HG03565 (cell line): ENCODE measurements at regions not wholly inside any gene's neighbourhood (a gene's known extent, or its start where the extent isn't known, plus 50 kb on each side); places are given as distances from the start of the nearest gene placed in this dataset.

ENCODE experiments used
- ATAC-seq: cut with Tn5 transposase; IDR thresholded peaks from one replicate; pipeline ENCODE4 v1.9.1; 2021; ENCODE audit warnings: mild to moderate bottlenecking, moderate library complexity; ENCODE audit not compliant: unreplicated experiment

DNA sequence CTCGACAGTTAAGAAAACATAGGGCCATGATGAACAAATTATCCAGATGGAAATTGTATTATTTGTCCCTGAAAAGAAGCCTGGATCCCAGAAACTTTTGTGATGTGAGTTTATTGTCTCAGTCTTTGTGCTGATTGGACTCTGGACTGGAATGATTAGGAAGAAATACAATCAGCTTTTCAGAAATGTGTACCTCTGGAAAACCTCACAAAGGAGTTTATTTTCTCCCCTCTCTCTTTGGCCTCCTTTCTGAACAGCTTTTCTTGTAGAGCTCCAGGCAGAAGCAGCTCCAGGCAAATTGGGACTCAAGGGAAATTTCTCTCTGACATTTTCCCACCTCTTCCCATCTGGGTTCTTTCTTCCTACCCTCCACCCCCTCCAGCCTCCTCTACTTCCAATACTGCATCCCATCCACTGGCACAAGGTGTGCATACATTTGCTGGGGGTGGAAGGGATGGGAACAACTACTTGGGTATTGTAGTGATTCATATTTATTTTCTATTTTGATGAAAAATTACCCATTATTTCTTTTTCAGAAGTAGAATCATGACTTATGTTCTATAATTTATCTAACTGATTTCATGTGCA is 119.7 kb downstream of the CD47 start:
- ATAC-seq, result no peak

DNA sequence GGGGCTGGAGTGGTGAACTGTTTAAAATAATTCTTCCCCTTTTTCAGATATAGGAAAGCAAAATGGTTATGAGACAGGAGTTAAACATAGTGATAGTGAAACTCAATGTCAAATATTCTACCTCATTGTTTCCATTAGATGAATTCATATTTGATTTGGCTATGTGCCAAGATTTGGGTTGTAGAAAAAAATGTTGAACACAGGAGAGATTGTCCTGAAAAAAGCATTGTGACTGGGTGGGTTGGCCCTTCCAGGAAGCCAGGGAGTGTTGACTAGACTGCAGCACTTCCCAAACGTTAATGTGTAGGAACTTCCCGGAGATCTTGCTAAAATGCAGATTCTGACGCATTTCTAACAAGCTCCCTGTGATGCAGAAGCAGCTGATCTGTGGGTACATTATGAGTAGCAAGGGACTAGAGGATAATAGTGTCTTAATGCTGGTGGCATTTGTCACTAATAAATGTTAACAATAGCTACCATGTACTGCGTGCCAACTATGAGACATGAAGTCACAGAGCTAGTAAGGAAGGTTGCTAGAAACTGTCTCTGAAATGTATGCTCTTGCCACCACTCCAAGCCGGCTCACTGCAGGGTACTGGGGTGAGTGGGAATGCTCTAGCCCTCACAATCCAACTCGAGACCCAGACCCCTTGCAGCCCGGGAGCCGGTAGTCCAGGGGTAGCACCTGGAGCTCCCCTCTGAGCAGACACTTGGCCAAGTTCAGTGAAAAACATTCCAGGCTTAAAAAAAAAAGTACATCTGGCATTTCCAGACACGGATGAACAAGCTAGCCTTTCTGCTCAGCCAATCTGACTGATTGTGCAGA is 120.6 kb downstream of the CD47 start:
- ATAC-seq, result no peak

DNA sequence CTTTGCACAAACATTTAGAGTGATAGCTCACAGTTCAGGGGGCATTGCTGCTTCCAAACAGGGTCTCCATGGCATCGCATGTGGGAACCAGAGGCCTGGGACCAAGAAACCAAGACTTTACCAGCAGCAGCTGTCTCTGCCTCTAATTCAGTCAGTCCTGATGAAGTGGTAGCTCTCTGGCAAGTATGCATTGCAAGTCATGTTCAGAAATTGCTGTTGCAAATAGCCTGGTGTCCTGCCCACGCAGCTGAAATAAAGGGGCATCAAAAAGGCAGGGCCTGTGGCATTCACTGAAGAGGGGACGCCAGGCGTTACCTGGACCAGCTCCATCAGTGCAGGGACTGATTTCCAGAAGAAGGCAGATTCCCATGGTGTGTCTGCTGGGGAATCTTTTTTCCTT is 121.3 kb downstream of the CD47 start:
- ATAC-seq, result no peak

DNA sequence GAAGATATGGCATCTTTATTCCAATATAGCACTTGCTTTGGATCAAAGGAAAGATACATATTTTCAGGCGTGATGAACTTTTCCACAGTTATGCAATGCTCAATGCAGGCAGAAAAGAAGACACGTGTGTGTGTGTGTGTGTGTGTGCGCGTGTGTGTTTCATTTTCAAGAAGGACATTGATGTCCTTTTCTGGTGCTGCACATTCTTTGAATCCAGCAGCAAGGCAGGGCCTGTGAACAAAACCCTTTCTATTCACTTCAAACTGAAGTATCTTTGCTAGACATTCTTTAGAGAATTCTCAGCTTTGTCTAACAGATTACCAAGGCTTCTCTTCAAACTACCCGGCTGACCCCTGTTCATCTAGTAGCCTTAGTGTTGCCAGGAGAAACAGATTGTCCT is 124.6 kb downstream of the CD47 start:
- ATAC-seq, result no peak

DNA sequence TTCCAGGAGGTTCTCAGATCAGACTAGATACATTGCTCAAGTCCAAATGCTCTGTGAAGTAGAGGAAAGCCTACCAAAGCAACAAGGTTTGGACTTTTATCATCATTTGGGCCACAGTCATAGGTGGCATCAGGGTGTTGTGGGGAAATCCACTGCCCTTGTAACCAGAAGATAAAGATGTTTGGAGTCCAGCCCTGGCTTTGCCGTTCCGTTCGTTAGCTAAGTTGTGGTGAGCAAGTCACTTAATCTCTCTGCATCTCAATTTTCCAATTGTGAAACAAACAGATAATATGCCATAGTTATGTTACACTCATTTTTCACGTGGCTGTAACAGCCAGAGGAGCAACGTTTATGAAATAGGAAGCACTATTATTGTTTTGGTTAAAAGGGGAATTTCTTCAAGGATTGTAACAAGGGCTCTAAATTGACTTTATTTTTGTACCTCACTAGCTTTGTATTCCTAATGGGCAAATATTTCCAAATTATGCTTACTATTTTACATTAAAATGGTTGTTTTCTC is 125.6 kb downstream of the CD47 start:
- no peak for ATAC-seq

DNA sequence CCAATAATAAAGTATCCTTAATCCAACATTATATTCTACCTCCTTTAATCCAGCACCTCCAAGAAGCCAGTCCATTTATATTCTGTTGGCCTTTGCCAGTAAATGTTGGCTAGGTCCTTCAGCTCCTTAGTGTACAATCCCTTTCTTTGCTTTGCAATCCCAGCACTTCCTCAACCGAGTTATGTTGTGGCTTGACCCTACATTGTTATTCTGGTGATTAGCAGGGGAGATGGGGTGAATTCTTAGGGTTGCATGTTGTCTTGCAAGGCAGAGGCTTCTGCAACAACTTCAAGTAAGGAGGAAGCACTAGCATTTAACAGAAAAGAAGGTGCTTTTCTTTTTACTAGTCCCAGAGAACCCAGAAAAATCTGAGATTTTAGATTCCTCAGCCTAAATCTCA is 127.2 kb downstream of the CD47 start:
- no peak for ATAC-seq

DNA sequence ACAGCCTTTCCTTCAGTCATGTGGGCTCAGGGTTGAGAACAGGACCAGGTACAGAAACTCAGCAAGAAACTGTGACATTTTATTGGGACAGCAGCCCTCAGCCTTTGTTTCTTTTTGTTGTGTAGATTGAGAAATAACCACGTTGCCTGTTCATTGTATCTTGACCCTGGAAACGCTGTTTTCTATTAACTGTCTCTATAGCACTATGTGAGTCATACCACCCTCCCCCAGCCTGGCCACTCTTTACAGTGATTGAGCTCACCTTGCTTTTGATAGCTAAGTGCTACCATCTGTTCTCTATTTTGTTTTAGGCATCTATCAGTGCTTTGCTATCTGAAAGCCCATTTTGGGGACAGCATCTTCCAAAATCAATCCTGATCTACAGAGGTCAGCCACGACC is 127.9 kb downstream of the CD47 start:
- ATAC-seq, result no peak

DNA sequence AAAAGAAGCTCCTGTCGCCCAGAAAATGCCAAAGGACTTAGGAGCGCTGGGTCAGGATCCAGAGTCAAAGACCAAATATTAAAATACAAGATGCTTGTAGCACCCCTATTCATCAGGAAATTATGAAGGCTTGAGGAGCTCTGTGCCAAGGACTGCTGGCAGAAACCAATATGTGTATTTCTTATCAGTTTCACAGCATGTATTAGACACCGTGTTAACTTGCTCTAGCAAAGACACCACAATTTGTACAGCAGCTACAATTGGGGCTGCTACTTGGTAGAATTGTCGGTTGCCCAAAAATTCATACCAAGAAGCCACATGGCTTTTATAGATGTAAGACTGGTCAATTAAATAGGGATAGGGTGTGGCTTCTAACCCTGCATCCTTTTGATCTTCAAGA is 128.8 kb downstream of the CD47 start:
- ATAC-seq, result no peak

DNA sequence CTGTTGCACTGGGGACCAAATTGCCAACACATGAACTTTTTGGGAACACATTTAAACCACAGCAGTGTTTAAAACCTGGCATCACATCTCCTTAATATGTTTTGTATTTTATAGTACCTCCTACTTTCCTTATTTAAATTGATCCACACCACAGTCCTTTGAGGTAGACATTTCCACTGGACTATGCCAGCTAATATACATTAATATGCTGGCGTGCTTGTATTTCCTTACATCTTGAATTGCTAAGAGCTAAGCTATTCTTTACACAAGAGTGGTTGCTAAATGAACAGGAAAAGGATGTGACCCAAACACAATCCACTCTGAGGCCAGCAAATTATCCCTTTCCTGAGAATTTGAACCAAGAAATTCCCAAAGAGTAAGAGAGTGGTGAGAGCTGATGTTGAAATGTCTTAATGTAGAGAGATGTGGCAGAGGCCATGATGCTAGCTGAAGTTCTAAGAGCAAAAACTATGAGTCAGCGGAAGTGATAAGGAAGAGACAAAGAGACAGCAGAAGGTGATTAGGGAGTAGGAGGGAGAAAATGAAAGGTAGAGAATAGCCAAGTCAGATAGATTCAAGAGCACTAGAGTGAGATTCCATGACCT is 131.2 kb downstream of the CD47 start:
- ATAC-seq, result no peak

DNA sequence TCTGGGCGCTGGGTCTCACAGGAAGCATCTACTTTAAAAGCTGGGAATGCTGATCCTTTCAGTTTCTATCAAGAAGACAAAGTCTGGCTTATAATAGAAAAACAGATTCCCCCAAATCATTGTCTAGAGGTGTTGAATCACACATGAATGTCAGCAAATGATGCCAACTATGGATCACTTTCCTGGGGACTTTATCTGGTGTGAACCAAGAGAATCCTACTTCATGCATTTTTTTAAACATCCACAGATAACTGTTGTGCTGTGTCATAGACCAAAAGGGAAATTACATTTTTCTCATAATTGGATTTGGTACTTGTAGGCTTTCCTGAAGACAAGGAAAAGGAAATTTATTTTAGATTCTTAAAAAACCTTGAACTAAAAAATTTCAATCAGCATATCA is 132.7 kb downstream of the CD47 start:
- no peak for ATAC-seq

DNA sequence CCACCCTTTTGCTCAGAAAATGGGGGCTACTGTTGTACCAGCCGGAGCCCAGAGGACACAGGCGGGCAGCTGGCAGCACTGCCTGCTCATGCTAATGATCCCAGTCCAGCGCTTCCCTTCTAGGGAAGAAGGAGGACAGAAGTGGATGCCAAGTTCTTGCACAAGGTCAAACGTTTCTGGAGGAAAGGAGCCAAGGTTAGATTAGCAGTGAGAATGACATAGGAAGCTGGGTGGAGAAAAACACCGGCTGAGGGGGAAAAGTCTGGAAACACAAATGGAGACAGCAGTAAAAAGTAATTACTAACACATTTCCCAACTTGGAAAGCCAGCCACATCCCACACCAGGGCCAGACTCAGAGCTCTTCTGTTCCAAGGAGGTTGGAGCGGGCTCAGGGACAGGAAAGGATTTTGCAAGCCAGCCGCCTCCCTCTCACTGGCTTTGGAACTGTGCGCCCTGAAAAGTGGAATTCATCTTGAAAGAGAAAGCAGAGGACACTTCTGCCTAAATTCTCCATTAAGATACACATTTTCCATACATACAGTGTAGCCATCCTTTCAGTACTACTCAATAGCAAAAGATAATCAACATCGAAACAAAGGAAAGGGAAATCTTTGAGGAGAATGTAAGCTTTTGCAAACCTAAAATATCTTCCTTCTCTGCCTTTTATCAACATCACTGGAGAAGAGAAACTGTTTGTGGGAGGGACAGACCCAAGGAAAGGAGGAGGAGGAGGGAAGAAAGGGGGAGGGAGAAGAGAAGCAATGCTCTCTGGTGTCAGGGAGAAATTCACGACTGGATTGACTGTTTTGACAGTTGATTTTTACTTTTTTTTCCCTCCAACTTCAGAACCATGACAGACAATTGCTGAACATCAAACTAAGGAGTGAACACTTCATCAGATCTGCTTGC is 133.6 kb downstream of the CD47 start:
- ATAC-seq, result no peak

DNA sequence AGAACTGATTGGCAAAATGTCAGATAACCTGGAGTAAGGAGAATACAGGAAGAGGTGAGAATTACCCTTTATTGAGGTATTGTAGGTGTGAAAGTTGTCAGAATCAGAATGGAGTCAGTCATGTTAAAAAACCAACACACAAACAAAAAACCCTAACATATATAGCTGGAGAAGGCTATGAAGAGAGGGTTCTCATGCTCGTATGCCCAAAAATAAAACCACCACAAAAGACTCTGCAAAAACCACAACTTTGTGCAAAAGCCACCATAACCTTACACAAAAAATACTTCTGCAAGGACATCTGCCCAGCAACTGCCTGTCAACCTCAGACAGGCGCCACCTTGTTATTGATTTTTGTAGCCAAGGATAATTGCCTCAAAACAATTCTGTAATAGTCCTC is 136.0 kb downstream of the CD47 start:
- ATAC-seq, result no peak

DNA sequence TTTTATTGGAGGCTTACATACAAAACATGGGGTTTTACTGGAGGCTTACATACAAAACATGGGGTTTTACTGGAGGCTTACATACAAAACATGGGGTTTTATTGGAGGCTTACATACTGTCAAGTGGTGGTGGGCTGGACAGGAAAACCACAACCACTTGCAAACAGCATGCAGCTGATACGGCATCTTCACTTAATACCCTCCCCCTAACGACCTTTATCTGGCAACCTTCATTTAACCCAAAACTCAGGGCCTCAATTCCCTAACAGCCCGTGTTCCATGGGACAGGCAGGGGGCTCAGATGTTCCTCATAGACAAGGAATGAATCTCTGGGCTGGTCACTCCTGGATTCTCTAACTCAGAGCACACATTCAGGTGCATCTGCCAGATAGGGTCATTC is 137.1 kb downstream of the CD47 start:
- ATAC-seq, result no peak

DNA sequence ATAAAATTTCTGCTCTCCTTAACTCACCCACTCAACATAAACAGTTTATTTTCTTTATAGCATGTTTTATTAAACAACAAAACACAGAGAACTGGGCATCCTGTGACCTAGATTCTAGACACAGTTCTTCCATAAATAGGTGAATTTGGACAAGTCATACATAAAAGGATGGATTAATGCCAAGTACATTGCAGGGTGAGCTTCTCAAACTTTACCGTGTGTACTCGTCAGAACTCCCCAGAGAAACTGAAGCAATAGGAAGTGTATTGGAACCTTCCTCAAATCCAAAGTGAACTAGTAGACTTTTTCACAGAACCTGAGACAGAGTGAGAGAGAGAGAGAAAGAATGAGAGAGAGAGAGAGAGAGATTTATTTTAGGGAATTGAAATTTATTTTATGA is 139.7 kb downstream of the CD47 start:
- no peak for ATAC-seq

DNA sequence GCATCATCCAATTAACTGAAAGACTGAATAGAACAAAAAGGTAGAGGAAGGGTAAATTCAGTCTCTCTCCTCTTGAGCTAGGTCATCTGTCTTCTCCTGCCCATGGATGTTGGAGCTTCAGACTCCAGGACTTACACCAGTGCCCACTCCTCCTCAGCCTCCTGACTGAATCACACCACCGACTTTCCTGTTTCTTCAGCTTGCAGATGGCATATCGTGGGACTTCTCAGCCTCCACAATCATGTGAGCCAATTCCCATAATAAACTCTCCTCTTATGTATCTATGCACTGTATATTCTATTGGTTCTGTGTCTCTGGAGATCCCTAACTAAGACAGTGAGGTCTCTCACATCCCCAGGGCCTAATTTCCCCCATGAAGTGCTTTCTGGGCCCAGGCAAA is 140.4 kb downstream of the CD47 start:
- ATAC-seq, result no peak

DNA sequence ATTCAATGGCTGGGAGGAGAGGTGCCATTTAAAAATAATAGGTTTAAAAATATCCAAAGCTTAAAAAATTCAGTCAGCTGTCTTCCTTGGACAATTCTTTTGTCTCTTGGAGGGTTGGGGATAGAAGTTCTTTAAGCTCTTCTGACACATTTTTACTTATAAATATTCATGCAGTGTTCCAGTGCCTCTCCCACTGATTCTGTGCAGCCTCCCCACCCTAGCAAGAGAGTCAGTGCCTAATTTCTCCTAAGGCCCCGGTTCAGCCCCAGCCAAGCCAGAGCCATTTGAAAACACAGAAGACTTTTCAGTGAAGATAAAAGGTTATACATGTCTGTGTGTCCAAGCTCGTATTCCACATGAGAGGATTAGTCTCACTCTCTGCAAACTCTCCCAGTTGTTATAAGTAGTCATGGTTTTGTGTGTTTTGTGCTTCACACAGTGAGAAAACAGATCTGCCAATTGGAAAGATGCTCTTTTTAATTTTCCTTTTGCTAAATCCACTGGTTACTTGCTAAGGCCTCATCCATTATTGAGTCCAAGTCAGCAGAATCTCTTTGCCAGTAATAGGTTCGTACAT is 141.3 kb downstream of the CD47 start:
- no peak for ATAC-seq

DNA sequence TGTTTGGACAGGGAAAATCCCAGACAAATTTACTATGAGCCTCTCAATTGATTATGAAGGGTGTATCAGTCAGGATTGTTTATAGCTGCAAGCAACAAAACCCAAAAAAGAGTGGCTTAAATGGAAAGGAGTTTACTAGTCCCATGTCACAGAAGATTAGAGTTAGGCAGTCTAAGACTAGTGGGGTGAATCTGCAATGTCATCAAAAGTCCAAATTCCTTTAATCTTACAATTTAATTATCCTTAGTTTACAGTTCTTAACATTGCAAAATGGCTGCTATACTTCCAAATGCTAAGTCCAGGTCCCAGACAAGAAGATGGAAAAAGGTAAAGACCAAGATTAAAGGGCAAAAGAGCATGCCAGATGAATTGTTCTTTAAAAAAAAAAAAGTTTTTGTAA is 143.6 kb downstream of the CD47 start:
- ATAC-seq, result no peak

DNA sequence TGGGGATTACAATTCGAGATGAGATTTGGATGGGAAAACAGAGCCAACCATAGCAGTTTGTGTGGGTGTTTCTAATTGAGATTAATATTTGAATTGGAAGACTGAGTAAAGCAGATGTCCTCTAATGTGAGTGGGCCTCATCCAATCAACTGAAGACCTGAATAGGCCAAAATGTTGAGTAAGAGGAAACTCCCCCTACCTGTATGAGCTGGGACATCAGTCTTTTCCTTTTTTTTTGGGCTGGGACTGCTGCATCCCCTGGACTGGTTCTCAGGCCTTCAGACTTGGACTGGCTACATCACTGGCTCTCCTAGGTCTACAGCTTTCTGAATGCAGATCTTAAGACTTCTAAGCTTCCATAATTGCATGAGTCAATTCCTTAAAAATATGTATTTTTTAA is 144.1 kb downstream of the CD47 start:
- ATAC-seq, result no peak

DNA sequence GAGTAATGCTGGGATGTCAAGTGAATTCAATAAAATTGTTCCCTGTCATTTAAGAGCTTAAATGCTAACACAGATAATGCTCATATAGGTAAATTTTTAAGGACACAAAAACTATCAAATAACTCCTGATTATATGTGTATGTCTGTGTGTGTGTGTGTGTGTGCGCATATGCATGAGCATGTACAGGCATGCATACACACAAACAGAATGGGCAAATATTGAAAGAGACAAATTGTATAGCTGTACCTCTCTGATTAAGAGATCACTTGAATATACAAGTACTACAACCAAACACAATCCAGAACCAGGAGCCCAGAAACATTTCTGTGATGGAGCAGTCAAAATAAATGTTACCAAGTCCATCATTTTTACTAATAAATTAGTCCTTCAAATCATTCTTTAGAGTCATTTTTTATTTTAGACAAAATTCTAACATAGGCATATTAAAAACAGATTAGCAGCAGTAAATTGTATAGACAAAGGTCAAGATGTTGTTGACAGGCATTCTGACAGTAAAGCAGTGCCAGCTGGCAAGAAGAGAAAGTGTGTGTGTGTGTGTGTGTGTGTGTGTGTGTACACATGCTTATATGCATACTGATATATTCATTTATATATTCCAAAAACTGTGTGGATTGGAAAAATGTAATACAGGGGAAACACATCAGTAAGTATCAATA is 145.3 kb downstream of the CD47 start:
- ATAC-seq, result no peak

DNA sequence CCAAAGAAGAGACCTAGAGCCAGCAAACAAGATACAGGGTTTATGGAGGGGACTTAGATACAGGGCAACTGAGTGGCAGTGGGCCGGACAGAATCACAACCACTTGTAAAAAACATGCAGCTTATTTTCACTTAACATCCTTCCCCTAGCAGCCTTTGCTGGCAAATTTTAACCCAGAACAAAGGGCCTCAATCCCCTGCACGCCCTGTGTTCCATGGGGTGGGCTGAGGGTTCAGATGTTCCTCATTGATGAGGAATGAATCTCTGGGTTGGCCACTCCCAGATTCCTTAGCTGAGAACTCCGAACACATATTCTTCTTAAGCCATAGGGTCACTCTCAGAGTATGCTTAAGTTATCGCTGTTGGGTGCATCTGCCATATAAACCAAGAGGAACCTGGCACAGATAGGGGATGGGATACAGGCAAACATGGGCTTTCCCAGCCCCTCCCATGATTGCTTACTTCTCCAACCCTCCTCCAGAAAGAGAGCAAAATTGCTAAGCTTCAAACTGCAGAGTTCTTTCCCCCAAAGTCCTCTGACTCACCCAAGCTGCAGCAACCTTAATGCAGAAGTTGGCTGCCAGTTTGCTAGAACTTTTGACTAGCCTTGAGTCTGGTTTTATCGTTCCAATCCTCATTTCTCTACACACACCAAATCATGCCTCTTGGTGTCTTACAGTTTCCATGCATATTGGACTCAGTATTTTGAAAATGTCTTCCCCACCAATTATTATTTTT is 146.9 kb downstream of the CD47 start:
- no peak for ATAC-seq
